ENCODE measurements at regions not wholly inside any gene's neighbourhood (a gene's known extent, or its start where the extent isn't known, plus 50 kb on each side); places are given as distances from the start of the nearest gene placed in this dataset.

- no peak for TF ChIP-seq POLR2A (IDR thresholded peaks at IDR 0.05)
- TF ChIP-seq, protein P1, sequence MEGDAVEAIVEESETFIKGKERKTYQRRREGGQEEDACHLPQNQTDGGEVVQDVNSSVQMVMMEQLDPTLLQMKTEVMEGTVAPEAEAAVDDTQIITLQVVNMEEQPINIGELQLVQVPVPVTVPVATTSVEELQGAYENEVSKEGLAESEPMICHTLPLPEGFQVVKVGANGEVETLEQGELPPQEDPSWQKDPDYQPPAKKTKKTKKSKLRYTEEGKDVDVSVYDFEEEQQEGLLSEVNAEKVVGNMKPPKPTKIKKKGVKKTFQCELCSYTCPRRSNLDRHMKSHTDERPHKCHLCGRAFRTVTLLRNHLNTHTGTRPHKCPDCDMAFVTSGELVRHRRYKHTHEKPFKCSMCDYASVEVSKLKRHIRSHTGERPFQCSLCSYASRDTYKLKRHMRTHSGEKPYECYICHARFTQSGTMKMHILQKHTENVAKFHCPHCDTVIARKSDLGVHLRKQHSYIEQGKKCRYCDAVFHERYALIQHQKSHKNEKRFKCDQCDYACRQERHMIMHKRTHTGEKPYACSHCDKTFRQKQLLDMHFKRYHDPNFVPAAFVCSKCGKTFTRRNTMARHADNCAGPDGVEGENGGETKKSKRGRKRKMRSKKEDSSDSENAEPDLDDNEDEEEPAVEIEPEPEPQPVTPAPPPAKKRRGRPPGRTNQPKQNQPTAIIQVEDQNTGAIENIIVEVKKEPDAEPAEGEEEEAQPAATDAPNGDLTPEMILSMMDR (IDR thresholded peaks at IDR 0.05), result no peak
Measured at GRCh38 chr1:67542747-67543146, 112.5 kb upstream of the SERBP1 start.
